NCI-H1436 (cell line): ENCODE measurements at regions not wholly inside any gene's neighbourhood (a gene's known extent, or its start where the extent isn't known, plus 50 kb on each side); places are given as distances from the start of the nearest gene placed in this dataset.

Source experiments
- DNase-seq: peaks from one replicate; lab custom pipeline; 2025; lab: John Stamatoyannopoulos, UW

GRCh38 chr17:15109608-15110007, 155.5 kb downstream of the PMP22 start:
- no peak for DNase-seq

DNA sequence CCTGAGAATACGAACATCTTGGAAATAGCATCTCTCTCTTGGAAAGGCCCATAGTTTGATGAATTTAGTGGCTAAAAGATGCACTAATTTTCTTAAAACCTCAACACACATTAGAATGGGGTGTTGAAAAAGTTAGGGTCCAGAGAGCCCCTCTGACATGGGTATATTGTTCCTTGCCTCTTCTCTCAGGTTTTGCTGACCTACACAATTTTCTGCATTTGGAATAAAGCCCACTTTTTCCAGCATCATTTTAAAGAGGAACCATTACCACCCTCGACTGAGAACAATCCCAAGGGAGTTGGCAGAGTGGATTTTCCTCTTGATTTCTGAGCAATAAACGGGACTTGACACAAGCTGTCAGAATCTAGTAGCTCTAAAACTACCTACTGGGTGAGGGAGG, 156.1 kb downstream of the PMP22 start:
- DNase-seq = no peak

- DNase-seq = no peak
Measured at GRCh38 chr17:15106540-15106939, 158.6 kb downstream of the PMP22 start.

GRCh38 chr17:15103785-15104184, 161.3 kb downstream of the PMP22 start:
- no peak for DNase-seq

DNA sequence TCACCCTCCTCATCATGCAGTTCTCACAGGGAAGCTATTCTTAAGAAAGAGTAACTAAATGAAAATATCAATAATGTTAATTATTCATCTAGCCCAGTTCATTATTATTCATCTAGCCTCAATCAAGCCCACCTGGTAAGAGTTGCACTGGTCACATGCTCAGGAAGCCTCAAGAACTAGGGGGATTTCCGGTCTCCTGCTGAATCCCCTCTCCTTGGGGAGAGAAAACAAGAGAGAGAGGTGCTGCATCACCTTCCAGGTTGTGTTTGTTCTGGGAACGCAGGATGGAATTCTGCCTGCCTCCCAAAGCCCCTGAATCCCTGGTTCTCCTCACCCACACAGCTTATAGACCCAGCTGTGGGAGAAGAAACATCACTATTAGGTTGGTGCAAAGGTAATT, 164.0 kb downstream of the PMP22 start:
- no peak for DNase-seq

DNA sequence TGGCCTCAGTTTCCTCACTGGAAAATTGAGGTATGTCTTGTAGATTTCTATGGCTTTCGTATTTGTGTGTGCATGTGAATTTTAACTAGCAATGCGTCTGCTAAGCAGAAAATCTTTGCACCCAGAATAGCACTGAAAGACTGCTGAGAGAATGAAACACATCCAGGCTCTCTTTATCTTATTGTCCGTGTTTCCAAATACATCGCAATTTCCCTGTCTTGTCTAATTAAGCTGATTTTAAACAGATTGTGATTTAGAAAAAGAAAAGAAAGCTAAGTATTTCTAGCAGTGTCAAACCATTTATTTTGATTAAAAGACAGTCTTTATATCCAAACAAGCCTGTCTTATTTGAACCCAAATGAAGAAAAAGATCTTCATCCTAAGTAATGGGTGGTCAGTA, 168.6 kb downstream of the PMP22 start:
- DNase-seq = no peak

DNA sequence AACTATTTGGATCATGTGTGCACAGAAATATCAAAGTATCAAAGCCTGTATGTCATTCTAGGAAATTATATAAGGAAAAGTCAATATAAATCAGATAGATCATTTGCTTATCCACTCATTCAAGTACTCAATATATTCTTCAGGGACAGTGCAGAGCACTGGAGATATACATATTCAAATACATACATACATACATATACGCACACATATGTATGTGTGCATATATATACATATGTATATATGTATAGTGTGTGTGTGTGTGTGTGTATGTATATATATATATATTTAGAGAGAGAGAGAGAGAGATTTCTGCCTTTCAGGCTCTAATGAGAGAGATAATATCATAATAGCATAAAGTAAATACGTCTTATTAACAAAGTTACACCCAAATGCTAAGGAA, 169.2 kb downstream of the PMP22 start:
- no peak for DNase-seq

DNA sequence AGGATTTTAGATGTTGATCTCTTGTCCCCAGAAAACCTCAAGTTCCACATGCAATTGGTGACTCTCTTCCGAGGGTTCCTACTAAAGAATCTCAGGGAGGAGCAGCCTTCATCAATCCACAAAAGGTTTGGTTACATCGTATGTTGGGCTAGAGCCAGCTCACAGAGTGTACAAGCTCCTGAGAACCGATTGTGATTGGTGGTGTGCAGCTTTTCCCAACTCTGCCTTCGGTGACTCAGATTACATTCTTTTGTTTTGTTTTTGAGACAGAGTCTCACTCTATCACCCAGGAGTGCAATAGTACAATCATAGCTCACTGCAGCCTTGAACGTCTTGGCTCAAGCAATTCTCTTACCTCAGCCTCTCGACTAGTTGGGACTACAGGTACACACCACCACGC, 172.4 kb downstream of the PMP22 start:
- no peak for DNase-seq

DNA sequence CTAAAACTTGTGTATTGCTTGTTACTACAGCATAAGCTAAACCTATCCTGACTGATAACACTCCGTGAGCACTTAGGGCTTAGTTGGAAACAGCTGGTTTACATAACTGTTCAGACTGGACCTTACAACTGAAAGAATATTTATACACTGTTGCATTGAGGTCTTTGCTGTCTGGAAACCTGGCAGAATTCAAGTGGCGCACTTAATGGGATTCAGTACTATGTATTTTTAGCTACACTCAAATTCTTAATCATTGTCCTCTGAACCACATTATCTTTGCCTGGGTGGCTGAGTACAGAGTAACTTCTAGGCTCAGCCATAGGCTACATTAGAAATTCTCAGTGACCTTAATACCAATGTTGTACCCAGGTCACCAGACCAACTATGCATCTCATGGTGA, 172.9 kb downstream of the PMP22 start:
- DNase-seq = no peak

GRCh38 chr17:15091825-15092224, 173.3 kb downstream of the PMP22 start:
- DNase-seq = no peak

DNA sequence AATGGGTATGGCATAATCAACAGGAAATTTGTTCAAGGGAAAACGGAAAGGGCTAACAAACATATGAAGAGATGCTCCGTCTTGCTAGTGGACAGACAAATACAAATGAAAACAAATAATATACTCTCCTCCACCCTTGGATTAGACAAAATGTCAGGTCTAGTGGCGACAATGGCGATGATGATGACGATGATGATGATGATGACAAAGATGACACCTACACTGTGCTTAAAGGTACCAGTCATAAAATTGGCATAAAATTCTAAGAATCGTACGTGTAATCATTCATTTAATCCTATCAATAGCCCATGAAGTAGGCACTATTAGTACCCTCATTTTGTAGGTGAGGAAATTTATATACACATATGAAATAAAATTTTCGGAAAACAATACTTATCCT, 174.6 kb downstream of the PMP22 start:
- no peak for DNase-seq

- DNase-seq = no peak
Measured at GRCh38 chr17:15087946-15088345, 177.2 kb downstream of the PMP22 start.

GRCh38 chr17:15086776-15087295, 178.3 kb downstream of the PMP22 start:
- no peak for DNase-seq

- no peak for DNase-seq
Measured at GRCh38 chr17:15085890-15086677, 179.0 kb downstream of the PMP22 start.

- DNase-seq = no peak
Measured at GRCh38 chr17:15083225-15083624, 181.9 kb downstream of the PMP22 start.

DNA sequence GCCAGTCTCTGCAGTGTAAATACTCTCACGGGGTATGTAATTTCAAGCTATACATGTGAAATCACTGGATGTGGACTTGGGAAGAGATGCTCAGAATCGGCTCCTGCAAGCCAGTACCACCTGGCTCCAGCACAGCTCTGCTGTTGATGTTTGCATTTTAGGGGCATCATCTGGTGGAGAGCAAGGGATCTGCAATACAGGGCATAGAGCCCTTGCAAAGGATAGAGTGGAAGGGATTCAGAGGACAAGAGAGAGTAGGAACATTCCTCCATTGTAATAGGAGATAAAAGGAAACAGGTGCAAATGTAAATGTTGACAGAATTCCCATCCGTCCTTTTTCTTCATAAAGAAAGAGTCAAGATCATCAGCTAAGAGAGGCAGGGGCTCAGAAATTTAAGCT, 184.1 kb downstream of the PMP22 start:
- no peak for DNase-seq

GRCh38 chr17:15078570-15078969, 186.6 kb downstream of the PMP22 start:
- no peak for DNase-seq

GRCh38 chr17:15076991-15077663, 188.0 kb downstream of the PMP22 start:
- no peak for DNase-seq

- DNase-seq = no peak
Measured at GRCh38 chr17:15051933-15052332, 213.2 kb downstream of the PMP22 start.

DNA sequence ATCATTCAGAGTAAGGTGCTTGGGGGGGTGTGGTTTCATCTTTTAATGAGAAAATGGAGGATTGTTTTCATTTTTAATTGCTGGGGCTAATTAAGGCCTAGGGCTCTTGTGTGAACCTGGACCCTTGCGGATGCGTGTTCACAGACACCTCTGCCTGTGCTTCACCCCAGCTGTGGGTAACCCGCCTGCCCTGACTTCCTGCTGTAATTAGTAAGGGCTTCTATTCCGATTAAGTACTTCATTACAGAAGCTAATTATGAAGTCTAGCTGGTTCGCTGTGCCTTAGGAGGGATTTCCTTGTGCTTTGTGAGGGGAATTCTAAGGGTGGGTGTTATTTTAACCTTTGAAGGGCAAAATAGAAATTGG, 215.3 kb downstream of the PMP22 start:
- no peak for DNase-seq

GRCh38 chr17:15048933-15049794, 216.0 kb downstream of the PMP22 start:
- DNase-seq = no peak

DNA sequence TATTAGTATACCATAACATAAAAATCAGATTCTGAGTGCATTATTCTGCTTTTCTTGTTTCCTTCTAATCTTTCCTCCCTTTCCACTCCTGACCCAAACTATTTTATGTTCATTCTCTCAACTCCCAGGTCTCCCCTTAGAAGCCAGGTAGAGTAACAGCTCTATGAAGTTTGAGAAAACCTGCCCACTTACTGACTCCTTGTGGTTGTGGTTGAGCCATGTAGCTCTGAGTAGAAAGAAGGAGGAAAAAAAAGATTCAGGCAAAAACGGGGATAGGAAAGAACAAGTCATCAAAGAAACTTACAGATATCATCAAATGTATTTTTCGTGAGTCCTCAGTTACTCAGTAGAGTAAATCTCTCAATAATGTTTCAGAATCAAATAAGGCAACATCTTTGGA, 216.7 kb downstream of the PMP22 start:
- DNase-seq = no peak

DNA sequence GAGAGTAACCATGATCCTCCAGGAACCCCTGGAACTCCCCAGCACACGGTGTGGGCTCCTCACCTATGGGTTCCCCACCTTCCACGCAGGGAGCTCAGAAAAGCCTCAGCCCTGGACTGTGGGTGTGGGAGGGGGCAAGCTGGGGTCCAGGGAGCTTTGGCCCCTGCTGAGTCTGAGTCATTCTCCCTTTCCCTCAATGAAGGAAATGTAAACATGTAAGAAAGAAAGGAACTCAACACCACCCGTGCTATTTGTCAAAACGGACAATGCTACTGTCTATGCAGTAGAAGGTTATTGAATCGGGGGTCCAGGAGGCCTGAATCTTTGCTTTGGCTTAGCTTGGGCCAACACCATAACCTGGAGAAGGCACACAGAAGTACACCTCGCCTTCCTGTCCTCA, 222.8 kb downstream of the PMP22 start:
- no peak for DNase-seq
